ENCODE measurements at regions not wholly inside any gene's neighbourhood (a gene's known extent, or its start where the extent isn't known, plus 50 kb on each side); places are given as distances from the start of the nearest gene placed in this dataset.

GRCh38 chr4:36516522-36517095 lies 235.2 kb downstream of the DTHD1 start:
- intact Hi-C loops (cut with micrococcal nuclease), result no loop called here
- Mint-ChIP-seq H3K27ac (no peak overlapping the region), H3K4me1 (ENCODE audit: low read depth) (no peaks in the 10 kb centered on the region), H3K4me3 (no peak overlapping the region), H3K36me3 (ENCODE audit: low read depth) (no peaks in the 10 kb centered on the region), H3K27me3 (no peaks in the 10 kb centered on the region), H3K9me3 (no peaks in the 10 kb centered on the region)

GRCh38 chr4:36523182-36523581 lies 241.8 kb downstream of the DTHD1 start:
- Mint-ChIP-seq H3K27ac (no peak overlapping the region), H3K4me1 (ENCODE audit: low read depth) (no peaks in the 10 kb centered on the region)
- intact Hi-C loops (cut with micrococcal nuclease), result no loop called here

GRCh38 chr4:36532670-36533379 lies 251.4 kb downstream of the DTHD1 start:
- Mint-ChIP-seq H3K9me3 (peaks cover 19% of the 10 kb centered on the region), H3K27me3 (no peaks in the 10 kb centered on the region), H3K36me3 (ENCODE audit: low read depth) (no peaks in the 10 kb centered on the region), H3K27ac (no peak overlapping the region), H3K4me1 (ENCODE audit: low read depth) (no peaks in the 10 kb centered on the region), H3K4me3 (no peak overlapping the region)
- intact Hi-C loops (cut with micrococcal nuclease), result no loop called here

More at GRCh38 chr4:36523182-36523581, 241.8 kb downstream of the DTHD1 start:
- H3K9me3 Mint-ChIP-seq, result peaks cover 23% of the 10 kb centered on the region
- no peaks in the 10 kb centered on the region for H3K36me3 Mint-ChIP-seq (ENCODE audit: low read depth)
- no peaks in the 10 kb centered on the region for H3K27me3 Mint-ChIP-seq
- H3K4me3 Mint-ChIP-seq, result no peak overlapping the region

GRCh38 chr4:36533944-36534343 lies 252.5 kb downstream of the DTHD1 start:
- Mint-ChIP-seq H3K27ac (no peak overlapping the region), H3K9me3 (peaks cover 8% of the 10 kb centered on the region), H3K4me1 (ENCODE audit: low read depth) (no peaks in the 10 kb centered on the region), H3K36me3 (ENCODE audit: low read depth) (no peaks in the 10 kb centered on the region), H3K4me3 (no peak overlapping the region), H3K27me3 (no peaks in the 10 kb centered on the region)
- intact Hi-C loops (cut with micrococcal nuclease), result no loop called here

- no peaks in the 10 kb centered on the region for H3K9me3 Mint-ChIP-seq
- H3K4me1 Mint-ChIP-seq (ENCODE audit: low read depth), result no peaks in the 10 kb centered on the region
- intact Hi-C loops (cut with micrococcal nuclease), result no loop called here
- H3K36me3 Mint-ChIP-seq (ENCODE audit: low read depth), result no peaks in the 10 kb centered on the region
- H3K27me3 Mint-ChIP-seq, result no peaks in the 10 kb centered on the region
- H3K27ac Mint-ChIP-seq, result no peak overlapping the region
- no peak overlapping the region for H3K4me3 Mint-ChIP-seq
Measured at GRCh38 chr4:36547383-36547782, 266.0 kb downstream of the DTHD1 start.

- no peaks in the 10 kb centered on the region for H3K27me3 Mint-ChIP-seq
- H3K4me3 Mint-ChIP-seq, result no peak overlapping the region
- intact Hi-C loops (cut with micrococcal nuclease), result no loop called here
- no peaks in the 10 kb centered on the region for H3K36me3 Mint-ChIP-seq (ENCODE audit: low read depth)
- no peaks in the 10 kb centered on the region for H3K4me1 Mint-ChIP-seq (ENCODE audit: low read depth)
- H3K27ac Mint-ChIP-seq, result no peak overlapping the region
- H3K9me3 Mint-ChIP-seq, result no peaks in the 10 kb centered on the region
Measured at GRCh38 chr4:36549252-36549651, 267.8 kb downstream of the DTHD1 start.

- Mint-ChIP-seq H3K27me3 (no peaks in the 10 kb centered on the region), H3K4me1 (ENCODE audit: low read depth) (no peaks in the 10 kb centered on the region), H3K9me3 (no peaks in the 10 kb centered on the region), H3K27ac (no peak overlapping the region), H3K4me3 (no peak overlapping the region), H3K36me3 (ENCODE audit: low read depth) (no peaks in the 10 kb centered on the region)
- intact Hi-C loops (cut with micrococcal nuclease), result no loop called here
Measured at GRCh38 chr4:36549992-36550391, 268.6 kb downstream of the DTHD1 start.

GRCh38 chr4:36551697-36552214 lies 270.3 kb downstream of the DTHD1 start:
- H3K9me3 Mint-ChIP-seq, result no peaks in the 10 kb centered on the region
- no peaks in the 10 kb centered on the region for H3K4me1 Mint-ChIP-seq (ENCODE audit: low read depth)
- H3K27me3 Mint-ChIP-seq, result no peaks in the 10 kb centered on the region
- H3K36me3 Mint-ChIP-seq (ENCODE audit: low read depth), result no peaks in the 10 kb centered on the region
- no peak overlapping the region for H3K4me3 Mint-ChIP-seq
- H3K27ac Mint-ChIP-seq, result no peak overlapping the region
- intact Hi-C loops (cut with micrococcal nuclease), result no loop called here

GRCh38 chr4:36553029-36553428 lies 271.6 kb downstream of the DTHD1 start:
- H3K4me3 Mint-ChIP-seq, result no peak overlapping the region
- no peaks in the 10 kb centered on the region for H3K27me3 Mint-ChIP-seq
- no peaks in the 10 kb centered on the region for H3K9me3 Mint-ChIP-seq
- H3K27ac Mint-ChIP-seq, result no peak overlapping the region
- no peaks in the 10 kb centered on the region for H3K36me3 Mint-ChIP-seq (ENCODE audit: low read depth)
- intact Hi-C loops (cut with micrococcal nuclease), result no loop called here
- no peaks in the 10 kb centered on the region for H3K4me1 Mint-ChIP-seq (ENCODE audit: low read depth)

GRCh38 chr4:36553453-36553852 lies 272.0 kb downstream of the DTHD1 start:
- Mint-ChIP-seq H3K27me3 (no peaks in the 10 kb centered on the region), H3K9me3 (no peaks in the 10 kb centered on the region), H3K27ac (no peak overlapping the region), H3K4me1 (ENCODE audit: low read depth) (no peaks in the 10 kb centered on the region), H3K36me3 (ENCODE audit: low read depth) (no peaks in the 10 kb centered on the region), H3K4me3 (no peak overlapping the region)
- intact Hi-C loops (cut with micrococcal nuclease), result no loop called here

- no peak overlapping the region for H3K27ac Mint-ChIP-seq
- H3K4me1 Mint-ChIP-seq (ENCODE audit: low read depth), result no peaks in the 10 kb centered on the region
- H3K9me3 Mint-ChIP-seq, result no peaks in the 10 kb centered on the region
- H3K36me3 Mint-ChIP-seq (ENCODE audit: low read depth), result no peaks in the 10 kb centered on the region
- no peak overlapping the region for H3K4me3 Mint-ChIP-seq
- H3K27me3 Mint-ChIP-seq, result no peaks in the 10 kb centered on the region
- intact Hi-C loops (cut with micrococcal nuclease), result no loop called here
Measured at GRCh38 chr4:36556984-36557383, 275.6 kb downstream of the DTHD1 start.

GRCh38 chr4:36568575-36568974 lies 287.2 kb downstream of the DTHD1 start:
- H3K36me3 Mint-ChIP-seq (ENCODE audit: low read depth), result no peaks in the 10 kb centered on the region
- no peaks in the 10 kb centered on the region for H3K4me1 Mint-ChIP-seq (ENCODE audit: low read depth)
- no peak overlapping the region for H3K4me3 Mint-ChIP-seq
- intact Hi-C loops (cut with micrococcal nuclease), result no loop called here
- H3K27me3 Mint-ChIP-seq, result no peaks in the 10 kb centered on the region
- no peak overlapping the region for H3K27ac Mint-ChIP-seq
- H3K9me3 Mint-ChIP-seq, result peaks cover 33% of the 10 kb centered on the region

GRCh38 chr4:36573441-36573840 lies 292.0 kb downstream of the DTHD1 start:
- no peak overlapping the region for H3K27ac Mint-ChIP-seq
- no peaks in the 10 kb centered on the region for H3K36me3 Mint-ChIP-seq (ENCODE audit: low read depth)
- no peaks in the 10 kb centered on the region for H3K27me3 Mint-ChIP-seq
- H3K4me3 Mint-ChIP-seq, result no peak overlapping the region
- peaks cover 32% of the 10 kb centered on the region for H3K9me3 Mint-ChIP-seq
- intact Hi-C loops (cut with micrococcal nuclease), result no loop called here
- H3K4me1 Mint-ChIP-seq (ENCODE audit: low read depth), result no peaks in the 10 kb centered on the region

- intact Hi-C loops (cut with micrococcal nuclease), result no loop called here
- H3K9me3 Mint-ChIP-seq, result peaks cover 19% of the 10 kb centered on the region
- no peaks in the 10 kb centered on the region for H3K36me3 Mint-ChIP-seq (ENCODE audit: low read depth)
- H3K27ac Mint-ChIP-seq, result no peak overlapping the region
- no peak overlapping the region for H3K4me3 Mint-ChIP-seq
- H3K4me1 Mint-ChIP-seq (ENCODE audit: low read depth), result no peaks in the 10 kb centered on the region
- H3K27me3 Mint-ChIP-seq, result no peaks in the 10 kb centered on the region
Measured at GRCh38 chr4:36574816-36575215, 293.4 kb downstream of the DTHD1 start.

- intact Hi-C loops (cut with micrococcal nuclease), result no loop called here
- no peaks in the 10 kb centered on the region for H3K27me3 Mint-ChIP-seq
- peaks cover 9% of the 10 kb centered on the region for H3K9me3 Mint-ChIP-seq
- no peak overlapping the region for H3K4me3 Mint-ChIP-seq
- no peaks in the 10 kb centered on the region for H3K36me3 Mint-ChIP-seq (ENCODE audit: low read depth)
- H3K4me1 Mint-ChIP-seq (ENCODE audit: low read depth), result no peaks in the 10 kb centered on the region
- no peak overlapping the region for H3K27ac Mint-ChIP-seq
Measured at GRCh38 chr4:36582198-36582597, 300.8 kb downstream of the DTHD1 start.
